GM19452 (cell line): ENCODE measurements at regions not wholly inside any gene's neighbourhood (a gene's known extent, or its start where the extent isn't known, plus 50 kb on each side); places are given as distances from the start of the nearest gene placed in this dataset.
"Not testable (repeated sequence)": the region's sequence is repeated elsewhere in the genome, so short reads cannot be mapped to it uniquely, and the experiment has no call there.

Experiments
- ATAC-seq: cut with Tn5 transposase; IDR thresholded peaks from one replicate; pipeline ENCODE4 v1.9.1; 2021; ENCODE audit not compliant: unreplicated experiment

DNA sequence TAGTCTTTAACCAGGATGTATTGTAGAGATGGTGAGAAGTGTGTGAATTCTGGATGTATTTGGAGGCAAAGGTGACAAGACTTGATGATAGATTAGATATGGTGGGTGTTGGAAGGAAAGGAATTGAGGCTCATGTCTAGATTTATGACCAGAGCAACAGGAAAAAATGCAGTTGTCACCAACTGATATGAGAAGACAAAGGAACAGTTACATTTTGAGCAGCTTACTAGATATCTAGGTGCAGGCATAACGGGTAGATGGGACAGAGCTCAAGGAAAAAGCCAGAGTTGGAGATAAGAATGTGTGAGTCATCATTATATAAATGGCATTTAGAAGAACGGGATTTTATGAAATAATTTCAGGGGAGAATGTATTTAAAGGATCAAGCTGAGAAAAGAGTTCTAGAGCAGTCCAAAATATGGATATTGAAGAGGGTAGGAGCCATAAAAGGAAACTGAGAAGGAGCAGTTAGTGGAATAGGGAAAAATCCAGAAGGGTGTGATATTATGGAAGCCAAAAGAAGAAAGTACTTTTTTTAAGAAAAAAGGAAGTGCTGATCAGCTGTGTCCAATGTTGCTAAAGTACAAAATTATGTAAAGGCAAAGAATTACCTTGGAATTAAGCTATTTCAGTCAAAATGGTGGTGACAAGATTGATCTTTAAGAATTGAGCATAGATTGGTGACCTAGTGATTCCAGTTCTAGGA is 262.5 kb downstream of the CGGBP1 start:
- no peak for ATAC-seq

DNA sequence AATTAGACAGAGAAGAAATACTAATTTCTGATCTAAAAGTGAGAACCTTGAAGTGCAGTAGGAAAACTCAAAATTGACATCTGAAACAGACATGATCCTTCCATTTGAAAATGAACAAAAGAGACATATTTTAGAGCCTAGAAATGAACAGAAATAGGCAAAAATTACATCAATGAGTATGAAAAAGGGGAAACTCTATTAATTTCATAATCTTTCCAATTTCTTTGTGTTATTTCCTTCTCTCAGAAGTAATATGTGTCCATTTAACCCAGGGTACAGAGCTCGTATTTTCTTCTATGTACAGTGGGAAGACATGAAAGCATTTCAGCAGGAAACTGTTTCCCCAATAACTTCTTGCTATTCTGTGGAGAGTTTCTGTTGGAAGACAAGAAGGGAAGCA is 263.1 kb downstream of the CGGBP1 start:
- ATAC-seq: no peak

DNA sequence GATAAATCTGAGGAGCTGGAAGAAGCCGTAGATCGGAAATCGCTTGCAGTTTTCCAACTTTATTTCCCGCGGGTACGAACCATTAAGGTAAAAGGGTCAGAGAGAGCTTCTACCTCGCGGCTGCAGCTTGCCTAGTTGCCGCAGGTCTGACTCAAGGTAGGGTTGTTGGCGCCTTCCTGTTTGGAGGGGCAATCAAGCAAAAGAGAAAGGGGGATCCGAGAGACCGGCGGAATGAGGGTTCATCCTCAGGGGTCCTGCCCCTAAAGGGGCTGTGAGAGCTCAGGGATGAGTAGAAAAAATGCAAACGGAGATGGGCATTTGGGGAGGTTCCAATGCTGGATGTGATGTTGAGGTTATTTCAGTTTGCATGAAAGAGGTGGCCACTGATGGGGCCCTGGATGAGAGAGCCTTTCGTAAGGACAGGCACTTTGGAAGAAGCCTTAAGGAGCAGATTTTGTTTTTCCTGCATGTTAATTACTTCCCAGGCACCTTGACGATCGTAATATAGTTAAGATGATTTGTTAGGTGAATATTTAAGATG is 265.4 kb downstream of the CGGBP1 start:
- no peak for ATAC-seq

DNA sequence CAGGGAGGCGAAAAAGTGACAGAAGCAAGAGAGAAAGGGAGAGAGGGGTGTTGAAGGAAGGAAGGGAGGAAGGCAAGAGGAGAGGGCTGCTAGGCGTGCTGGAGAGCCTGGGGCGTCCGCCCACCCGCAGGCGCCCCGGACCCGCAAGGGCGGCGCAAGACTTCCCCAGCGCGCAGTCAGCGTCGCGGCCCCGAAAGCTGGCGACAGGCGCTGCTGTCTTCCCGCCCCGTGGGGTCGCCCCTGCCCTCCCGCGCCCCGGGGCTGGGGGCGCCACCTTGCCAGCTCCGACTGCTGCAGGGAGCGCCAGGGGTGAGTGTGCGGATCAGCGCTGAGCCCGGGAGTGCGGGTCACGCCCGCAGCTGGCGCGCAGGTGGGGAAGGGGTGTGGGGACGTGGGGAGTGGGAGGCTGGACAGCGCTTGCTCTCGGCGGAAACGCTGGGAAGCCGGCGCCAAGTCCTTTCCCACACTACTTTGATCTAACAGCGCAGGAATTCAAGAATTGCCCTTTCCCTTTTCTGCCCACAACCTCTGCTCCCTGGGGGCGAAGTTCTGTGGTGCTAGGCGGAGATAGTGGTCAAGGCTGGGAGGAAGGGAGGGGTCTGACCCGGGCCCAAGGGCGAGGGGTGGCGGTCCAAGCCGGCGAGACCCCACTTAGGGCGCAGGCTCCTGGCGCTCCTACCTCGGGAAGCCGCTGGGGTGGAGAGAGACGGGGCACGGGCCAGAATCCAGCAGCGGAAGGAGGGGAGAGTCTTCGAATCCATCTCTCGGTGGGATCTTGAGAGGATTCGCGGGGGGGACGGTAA is 266.1 kb downstream of the CGGBP1 start, which contains the start of gene HTR1F:
Gene HTR1F (plus strand): TSS at position 173 of the 803 bp plus-strand sequence.
- no peak for ATAC-seq

DNA sequence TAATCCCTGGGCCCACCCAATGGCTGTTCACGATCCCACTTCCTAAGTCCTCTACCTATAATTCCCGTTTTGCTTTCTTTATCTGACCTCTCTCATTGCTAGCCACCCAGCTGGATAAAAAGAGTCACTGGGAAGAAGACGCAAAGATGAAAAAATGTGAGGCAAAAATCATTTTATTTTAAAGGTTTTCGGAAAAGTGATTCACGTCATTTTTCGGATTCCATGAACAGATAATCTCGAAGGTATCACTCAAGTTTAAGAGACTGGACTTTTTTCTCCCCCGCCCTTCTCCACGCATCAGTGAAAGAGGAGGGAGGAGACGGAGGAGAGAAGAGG is 266.6 kb downstream of the CGGBP1 start:
- no peak for ATAC-seq

DNA sequence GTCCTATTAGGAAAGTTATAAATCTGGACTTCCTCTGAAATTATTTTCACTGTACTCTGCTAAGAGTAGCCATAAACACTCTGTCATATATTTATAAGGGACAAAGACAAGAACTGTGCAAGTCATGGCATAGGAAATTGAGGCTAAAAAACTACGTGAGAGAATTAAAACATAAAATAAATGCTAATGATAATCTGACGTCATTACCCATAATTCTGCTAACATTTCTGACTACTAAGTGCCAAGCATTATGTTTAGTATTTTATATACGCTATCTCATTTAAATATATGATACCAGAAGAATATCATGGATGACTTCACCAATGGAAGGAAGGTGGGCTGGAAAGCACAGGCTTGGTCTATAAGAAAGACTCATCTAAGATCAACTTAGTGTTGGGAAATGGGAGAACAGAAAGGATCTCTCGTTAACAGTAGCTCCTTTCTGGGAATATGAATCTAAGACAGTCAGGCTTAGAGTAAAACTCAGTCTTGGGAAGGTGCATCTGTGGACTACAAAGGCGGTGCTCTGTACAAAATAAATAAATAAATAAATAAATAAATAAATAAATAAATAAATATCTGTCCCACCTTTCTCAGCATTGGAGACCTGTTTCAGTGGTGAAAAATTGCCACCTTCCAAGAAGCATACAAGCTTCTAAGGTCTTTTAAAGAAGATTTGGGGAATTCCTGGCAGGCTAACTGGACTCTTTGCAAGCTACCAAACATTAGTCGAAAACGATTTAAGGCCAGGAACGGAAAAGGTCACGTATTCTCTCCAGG is 267.4 kb downstream of the CGGBP1 start:
- no peak for ATAC-seq

DNA sequence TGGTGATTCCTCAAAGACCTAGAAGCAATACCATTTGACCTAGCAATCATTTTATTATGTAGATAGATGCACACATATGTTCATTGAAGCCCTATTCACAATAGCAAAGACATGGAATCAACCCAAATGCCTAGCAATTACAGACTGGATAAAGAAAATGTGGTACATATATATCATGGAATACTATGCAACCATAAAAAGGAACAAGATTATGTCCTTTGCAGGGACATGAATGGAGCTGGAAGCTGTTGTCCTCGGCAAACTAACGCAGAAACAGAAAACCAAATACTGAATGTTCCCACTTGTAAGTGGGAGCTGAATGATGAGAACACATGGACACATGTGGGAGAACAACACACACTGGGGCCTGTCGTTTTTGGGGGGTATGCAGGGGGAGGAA is 269.8 kb downstream of the CGGBP1 start:
- ATAC-seq: not testable (repeated sequence)

DNA sequence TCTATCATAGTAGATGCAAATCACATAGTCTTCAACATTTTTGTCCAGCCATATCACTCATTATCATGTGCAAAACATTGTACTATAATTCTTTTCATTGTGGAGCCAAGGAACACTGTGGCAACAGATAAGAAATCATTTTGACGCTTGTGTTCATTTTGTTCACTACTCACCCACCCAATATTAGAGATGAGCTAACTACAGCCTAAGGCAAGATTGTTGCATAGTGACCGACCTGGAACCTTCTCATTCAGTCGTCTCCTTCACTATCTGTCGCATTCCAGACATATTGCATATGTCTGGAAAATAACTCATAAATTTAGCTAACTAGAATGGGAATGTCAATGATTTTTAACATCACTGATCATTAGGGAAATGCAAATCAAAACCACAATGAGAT is 270.3 kb downstream of the CGGBP1 start:
- no peak for ATAC-seq

DNA sequence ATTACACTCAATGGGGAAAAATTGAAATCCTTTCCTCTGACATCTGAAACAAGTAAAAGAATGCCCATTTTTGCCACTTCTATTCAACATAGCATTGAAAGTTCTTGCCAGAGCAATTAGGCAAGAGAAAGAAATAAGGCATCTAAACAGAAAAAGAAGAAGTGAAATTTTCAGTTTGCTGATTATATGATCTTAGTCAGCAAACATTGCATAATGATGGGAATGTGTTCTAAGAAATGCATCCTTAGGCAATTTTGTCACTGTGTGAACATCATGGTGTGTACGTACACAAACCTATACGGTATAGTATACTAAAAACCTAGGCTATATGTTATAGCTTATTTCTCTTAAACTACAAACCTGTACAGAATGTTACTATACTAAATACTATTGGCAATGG is 278.0 kb downstream of the CGGBP1 start:
- no peak for ATAC-seq

DNA sequence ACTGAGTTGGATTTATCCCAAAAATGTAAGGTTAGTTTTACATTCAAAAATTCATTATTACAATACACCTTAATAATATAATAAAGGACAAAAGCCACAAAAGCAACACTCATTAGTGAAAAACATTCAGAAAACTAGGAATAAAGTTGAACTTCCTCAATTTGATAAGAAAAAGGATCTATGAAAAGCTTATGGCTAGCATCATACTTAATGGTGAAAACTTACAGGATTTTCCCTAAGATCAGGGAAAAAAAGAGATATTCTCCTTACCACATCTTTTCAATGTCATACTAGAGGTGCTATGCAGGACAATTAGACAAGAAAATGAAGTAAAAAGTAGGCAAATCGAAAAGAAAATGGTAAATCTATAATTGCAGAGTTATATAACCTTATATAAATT is 279.9 kb downstream of the CGGBP1 start:
- no peak for ATAC-seq

DNA sequence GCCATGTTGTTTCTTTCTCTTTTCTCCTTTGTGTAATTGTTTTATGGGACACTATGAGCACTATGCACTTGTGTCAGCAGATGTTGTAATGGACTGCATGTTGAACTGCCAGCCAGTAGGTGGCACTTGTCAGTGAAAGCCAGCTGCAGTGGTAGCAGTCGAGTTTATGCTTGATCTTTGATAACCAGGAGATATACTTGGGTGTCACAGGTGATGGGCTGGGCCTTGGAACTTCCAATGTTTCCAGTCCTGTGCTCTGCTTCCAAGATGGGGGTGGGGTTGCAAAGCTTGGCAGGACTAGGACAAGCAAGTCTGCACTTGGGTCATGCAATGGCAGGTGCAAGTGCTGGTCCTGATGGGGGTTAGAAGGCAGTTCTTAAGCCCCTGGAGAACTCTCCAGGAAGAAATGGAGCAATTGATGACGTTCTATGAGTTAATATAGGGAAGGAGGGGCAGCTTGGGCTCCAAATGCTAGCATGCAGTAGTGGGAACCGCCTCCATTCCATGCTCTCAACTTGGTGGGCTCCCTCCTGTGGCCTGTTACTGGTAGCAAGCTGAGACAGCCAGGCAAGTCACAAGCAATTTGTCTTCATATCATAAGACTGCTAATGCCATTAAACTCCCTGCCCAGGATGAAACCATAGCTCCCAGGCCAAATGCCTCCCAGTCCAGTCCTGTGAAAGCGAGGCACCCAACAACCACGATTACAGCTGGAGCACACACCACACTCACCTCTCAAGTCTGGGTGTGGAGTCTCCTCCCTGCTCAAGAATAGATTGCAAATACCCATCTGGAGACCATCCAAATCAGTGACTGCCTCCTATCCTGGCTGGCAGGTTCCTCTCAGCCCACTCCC is 287.2 kb downstream of the CGGBP1 start:
- peak; percentile 99 for ATAC-seq

DNA sequence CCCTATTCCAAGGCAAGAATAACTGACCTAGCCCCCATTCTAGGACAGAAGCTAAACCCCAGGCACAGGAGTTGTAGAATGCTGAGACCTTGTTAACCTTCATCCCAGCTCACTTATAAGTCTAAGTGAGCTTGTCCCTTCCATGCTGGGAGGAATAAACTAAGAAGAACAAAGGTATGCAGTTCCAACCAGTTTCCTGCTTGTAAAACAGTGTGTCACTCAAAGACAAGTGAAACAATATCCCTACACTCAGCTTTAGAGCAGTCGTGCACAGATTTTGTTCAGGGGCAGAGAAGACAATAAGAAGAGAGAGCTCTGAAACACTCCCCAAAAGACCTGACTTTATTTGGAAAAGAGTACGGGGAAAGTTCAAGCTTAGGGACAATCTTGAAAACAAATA is 292.1 kb downstream of the CGGBP1 start:
- no peak for ATAC-seq

DNA sequence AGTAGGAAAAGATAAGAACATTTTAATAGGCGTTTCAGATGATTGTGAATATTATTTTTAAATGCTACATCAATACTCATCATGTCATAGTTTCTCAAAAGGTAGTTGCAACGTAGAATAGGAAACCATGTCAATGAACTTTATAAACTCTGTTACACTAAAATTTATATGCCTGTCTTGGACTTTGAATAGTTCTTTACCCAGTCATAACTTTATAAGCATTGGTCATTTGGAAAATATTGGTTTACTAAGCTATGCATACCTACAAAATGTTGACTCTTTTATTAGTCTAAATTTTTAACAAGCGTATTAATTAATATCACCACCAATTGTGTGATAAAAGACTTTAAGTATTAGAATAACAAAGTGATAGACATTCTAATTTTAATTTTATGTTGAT is 293.5 kb downstream of the CGGBP1 start:
- ATAC-seq: no peak

DNA sequence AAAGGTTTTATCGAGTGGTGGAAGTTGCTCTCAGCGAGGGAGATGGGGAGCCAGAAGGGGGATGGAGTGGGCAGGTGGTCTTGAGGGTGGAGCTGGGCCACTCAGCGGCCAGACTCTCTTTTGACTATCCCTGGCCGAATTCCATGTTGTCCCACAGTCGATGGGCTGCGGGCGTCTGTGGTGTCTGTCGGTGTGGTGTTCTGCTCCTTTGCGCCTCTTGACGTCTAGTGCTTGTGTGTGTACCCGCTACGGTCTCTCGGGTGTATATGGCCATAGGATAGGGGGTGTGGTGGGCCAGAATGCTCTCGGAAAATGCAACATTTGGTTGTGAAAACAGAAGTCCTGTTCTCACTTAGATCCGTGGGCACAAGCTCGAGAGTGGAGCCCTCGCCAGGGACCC is 297.0 kb downstream of the CGGBP1 start:
- ATAC-seq: no peak

DNA sequence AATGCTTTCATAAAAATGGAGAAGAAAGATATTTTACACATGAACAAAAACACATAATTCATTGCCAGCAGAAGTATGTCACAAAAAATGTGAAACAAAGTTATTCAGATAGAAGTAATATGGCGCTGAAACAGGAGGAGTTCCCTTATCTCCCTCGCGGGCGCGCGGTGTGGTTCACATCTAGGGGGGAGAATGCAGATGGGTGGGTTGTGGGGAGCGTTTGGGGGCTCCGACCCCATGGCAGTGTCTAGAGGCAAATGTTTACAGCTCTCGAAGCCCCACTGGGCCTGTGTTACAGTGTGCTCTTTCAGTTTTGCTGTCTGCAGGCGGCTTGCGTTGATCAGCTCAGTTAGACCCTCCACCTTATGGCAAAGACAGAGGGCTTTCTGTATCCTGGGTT is 297.5 kb downstream of the CGGBP1 start:
- no peak for ATAC-seq

DNA sequence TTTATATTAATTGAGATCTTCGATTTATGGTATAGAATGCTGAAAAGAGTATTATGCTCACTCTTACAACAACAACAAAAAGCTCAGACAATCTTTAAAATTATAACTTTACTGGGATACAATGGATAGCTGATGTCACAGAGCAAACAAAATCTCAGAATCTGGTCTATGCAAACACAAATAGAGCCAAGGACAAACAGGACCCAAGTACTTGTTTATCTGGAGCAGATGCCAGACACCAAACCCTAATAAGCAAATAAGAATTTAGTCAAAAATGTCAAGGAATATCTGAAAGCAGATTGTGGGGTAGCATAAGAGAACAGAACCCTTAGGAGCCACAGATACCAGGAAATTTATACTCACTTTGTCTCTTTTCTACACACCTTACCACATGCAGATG is 302.2 kb downstream of the CGGBP1 start:
- no peak for ATAC-seq

DNA sequence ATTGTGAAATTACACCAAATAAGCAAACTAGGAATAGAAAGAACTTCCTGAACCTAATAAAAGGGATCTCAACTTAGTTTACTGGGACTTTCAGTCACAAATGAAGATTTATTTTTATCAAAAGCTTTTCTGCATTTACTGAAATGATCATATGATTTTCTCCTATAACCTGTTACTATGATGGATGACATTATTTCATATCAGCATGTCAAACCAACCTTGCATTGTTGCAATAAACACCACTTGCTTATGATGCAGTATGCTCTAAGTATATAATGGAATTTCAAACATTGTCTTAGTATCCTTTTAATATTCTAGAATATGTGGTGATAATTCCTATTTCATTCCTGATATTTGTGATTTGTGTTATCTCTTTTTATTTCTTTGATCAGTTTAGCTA is 303.0 kb downstream of the CGGBP1 start:
- no peak for ATAC-seq

DNA sequence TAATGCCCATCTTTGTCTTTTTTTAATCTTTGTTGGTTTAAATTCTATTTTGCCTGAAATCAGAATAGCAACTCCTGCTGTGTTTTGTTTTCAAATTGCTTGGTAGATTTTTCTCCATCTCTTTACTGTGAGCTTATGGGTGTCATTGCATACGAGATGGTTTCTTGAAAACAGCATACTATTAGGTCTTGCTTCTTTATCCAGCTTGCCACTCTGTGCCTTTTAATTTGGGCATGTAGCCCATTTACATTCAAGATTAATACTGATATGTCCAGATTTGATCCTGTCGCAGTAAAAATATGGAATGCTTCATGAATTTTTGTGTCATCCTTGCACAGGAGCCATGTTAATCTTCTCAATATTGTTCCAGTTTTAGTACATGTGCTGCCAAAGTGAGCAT is 316.6 kb downstream of the CGGBP1 start:
- ATAC-seq: no peak

DNA sequence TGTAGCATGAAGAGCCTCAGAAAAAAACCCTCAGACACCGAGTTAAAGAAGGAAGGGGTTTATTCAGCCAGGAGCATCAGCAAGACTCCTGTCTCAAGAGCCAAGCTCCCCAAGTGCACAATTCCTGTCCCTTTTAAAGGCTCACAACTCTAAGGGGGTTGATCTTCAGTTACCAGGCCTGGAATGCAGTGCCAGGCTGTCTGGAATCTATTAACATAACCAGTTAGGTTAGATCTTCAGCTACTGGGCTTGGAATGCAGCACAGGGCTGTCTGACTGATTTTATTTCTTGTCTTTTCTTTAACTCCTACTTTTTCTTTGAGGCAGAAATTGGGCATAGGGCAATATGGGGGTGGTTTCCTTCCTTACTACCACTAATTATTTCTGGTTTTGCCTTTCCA is 317.9 kb downstream of the CGGBP1 start:
- ATAC-seq: not testable (repeated sequence)

DNA sequence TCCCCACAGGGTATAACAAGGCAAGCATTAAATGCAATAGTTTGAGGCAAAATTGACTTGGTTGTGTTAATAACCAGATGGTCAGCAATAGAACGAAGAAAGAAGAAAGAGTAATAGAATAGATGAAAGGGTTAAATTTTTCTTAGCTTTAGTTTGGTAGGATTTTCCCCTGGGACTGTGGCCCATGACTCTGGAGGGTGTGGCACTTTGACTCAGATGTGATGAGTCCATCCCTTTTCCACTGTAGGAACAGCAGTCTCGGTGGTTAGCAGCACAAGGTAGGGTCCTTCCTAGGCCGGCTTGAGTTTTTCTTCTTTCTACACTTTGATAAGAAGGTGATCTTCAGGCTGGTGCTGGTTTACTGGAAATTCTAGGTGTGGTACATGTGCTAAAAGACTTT is 321.0 kb downstream of the CGGBP1 start:
- not testable (repeated sequence) for ATAC-seq
